HG03354 (cell line): ENCODE measurements at regions not wholly inside any gene's neighbourhood (a gene's known extent, or its start where the extent isn't known, plus 50 kb on each side); places are given as distances from the start of the nearest gene placed in this dataset.
A peak's percentile ranks its signal among the peaks of the same experiment; 100 is the strongest.

Source experiments
- ATAC-seq: cut with Tn5 transposase; IDR thresholded peaks from one replicate; pipeline ENCODE4 v1.9.1; 2021; ENCODE audit warnings: mild to moderate bottlenecking; ENCODE audit not compliant: unreplicated experiment, poor library complexity, severe bottlenecking

GRCh38 chr3:165133188-165133899, 55.0 kb upstream of the SI start:
- peak; percentile 69 for ATAC-seq

GRCh38 chr3:165130708-165131107, 52.4 kb upstream of the SI start:
- ATAC-seq = no peak

- ATAC-seq = no peak
Observed at GRCh38 chr3:165128544-165128943, 50.2 kb upstream of the SI start.
